Endothelial cell of umbilical vein (primary cell): ENCODE measurements at regions not wholly inside any gene's neighbourhood (a gene's known extent, or its start where the extent isn't known, plus 50 kb on each side); places are given as distances from the start of the nearest gene placed in this dataset.

Experiments
- BruUV-seq: library from RNA; stranded (reverse); fragments of 400-500 nt; replicated peaks from 2 replicates; lab custom pipeline; 2021; lab: Mats Ljungman, UMichigan
- CTCF ChIA-PET: fragments of 300-600, 350-600 bp; sonication (Branson Sonifier 250); formaldehyde crosslinking; loops from one replicate; lab custom pipeline; 2021; ENCODE audit warnings: antibody characterized with exemption, inconsistent platforms; lab: Charles Lee
- POLR2A ChIA-PET: fragments of 300-600, 350-600 bp; sonication (Branson Sonifier 250); formaldehyde crosslinking; loops from one replicate; lab custom pipeline; 2021; ENCODE audit warnings: antibody characterized with exemption, inconsistent platforms; lab: Charles Lee
- DNase-seq: peaks from one replicate; pipeline ENCODE4 v3.0.0-alpha.2; 2011; ENCODE audit warnings: low read depth, low spot score
- FAIRE-seq: peaks from 2 replicates; lab custom pipeline; 2011; peaks lifted over from hg19 to GRCh38; lab: Jason Lieb, UNC
- H2AFZ ChIP-seq: 2 replicates; pipeline ENCODE4 v1.6.0; 2012; ENCODE audit warnings: low read depth, low read length, control low read depth, inconsistent platforms
- H3K27ac ChIP-seq: 2 replicates; pipeline ENCODE4 v1.5.1; 2011; ENCODE audit warnings: low read depth, mild to moderate bottlenecking, control low read depth, low read length, moderate library complexity; ENCODE audit not compliant: insufficient read depth
- H3K27me3 ChIP-seq, 2 experiments: 2 replicates each; pipeline versions ENCODE4 v1.6.0 to v1.6.1; 2011; ENCODE audit warnings: low read length in 2 of 2, mixed read lengths in 1 of 2; ENCODE audit not compliant: control insufficient read depth in 2 of 2, insufficient read depth in 2 of 2
- H3K36me3 ChIP-seq, 2 experiments: 2 replicates in 1 of 2; 3 replicates in 1 of 2; pipeline ENCODE4 v1.5.1; 2011; ENCODE audit warnings: low read length in 2 of 2, mild to moderate bottlenecking in 1 of 2, moderate library complexity in 1 of 2; ENCODE audit not compliant: control insufficient read depth in 2 of 2, insufficient read depth in 2 of 2; ENCODE audit errors: extremely low read depth in 1 of 2
- H3K4me1 ChIP-seq: 3 replicates; pipeline ENCODE4 v1.5.1; 2011; ENCODE audit warnings: mild to moderate bottlenecking, low read length; ENCODE audit not compliant: control insufficient read depth, insufficient read depth; ENCODE audit errors: extremely low read depth
- H3K4me2 ChIP-seq: 2 replicates; pipeline ENCODE4 v1.6.1; 2011; ENCODE audit warnings: low read length, control low read depth, mixed read lengths; ENCODE audit not compliant: insufficient read depth
- H3K4me3 ChIP-seq, 3 experiments: fragments of 200-600 bp in 1 of 3; sonication (generic), shearing (Covaris generic) in 1 of 3; replicated peaks in 1 of 3; 2 replicates each; pipeline ENCODE4 v1.5.1; 2011 to 2016; ENCODE audit warnings: control low read depth in 3 of 3, low read length in 3 of 3, mild to moderate bottlenecking in 2 of 3, inconsistent platforms in 1 of 3, low read depth in 1 of 3, moderate library complexity in 1 of 3; ENCODE audit not compliant: insufficient read depth in 1 of 3
- H3K79me2 ChIP-seq: 2 replicates; pipeline ENCODE4 v1.6.0; 2012; ENCODE audit warnings: low read length, inconsistent platforms; ENCODE audit not compliant: control insufficient read depth, insufficient read depth
- H3K9ac ChIP-seq: replicated peaks from 2 replicates; pipeline ENCODE3; 2011; ENCODE audit warnings: low read length, control low read depth; ENCODE audit not compliant: insufficient read depth; ENCODE audit errors: extremely low read depth
- H3K9me1 ChIP-seq: replicated peaks from 3 replicates; pipeline ENCODE4 v1.6.0; 2011; ENCODE audit warnings: mild to moderate bottlenecking, low read length; ENCODE audit not compliant: control insufficient read depth, insufficient read depth; ENCODE audit errors: extremely low read depth
- H3K9me3 ChIP-seq: replicated peaks from 2 replicates; pipeline ENCODE4 v1.5.1; 2012; ENCODE audit warnings: low read length, inconsistent platforms; ENCODE audit not compliant: control insufficient read depth, insufficient read depth
- H4K20me1 ChIP-seq: replicated peaks from 2 replicates; pipeline ENCODE3; 2011; ENCODE audit warnings: mild to moderate bottlenecking, low read length; ENCODE audit not compliant: control insufficient read depth, insufficient read depth; ENCODE audit errors: extremely low read depth
- CTCF ChIP-seq, 2 donors: IDR thresholded peaks; 1 replicate in 1 of 2; 2 replicates in 1 of 2; pipeline ENCODE4 v1.5.1; 2011; ENCODE audit warnings: low read length in 2 of 2, mild to moderate bottlenecking in 2 of 2, moderate library complexity in 2 of 2, control low read depth in 1 of 2, inconsistent platforms in 1 of 2, low read depth in 1 of 2; ENCODE audit not compliant: insufficient read depth in 1 of 2; ENCODE audit errors: extremely low read depth in 1 of 2
- FOS ChIP-seq: IDR thresholded peaks from 2 replicates; pipeline ENCODE4 v1.6.1; 2011; ENCODE audit warnings: mild to moderate bottlenecking, low read length, moderate library complexity, borderline replicate concordance; ENCODE audit not compliant: insufficient read depth
- JUN ChIP-seq: IDR thresholded peaks from 2 replicates; pipeline ENCODE4 v1.6.1; 2011; ENCODE audit warnings: borderline replicate concordance, low read depth; ENCODE audit not compliant: insufficient read length, insufficient read depth
- MAX ChIP-seq: IDR thresholded peaks from 2 replicates; pipeline ENCODE4 v1.6.1; 2011; ENCODE audit not compliant: insufficient read depth, insufficient read length
- MYC ChIP-seq: IDR thresholded peaks from one replicate; pipeline ENCODE4 v1.6.1; 2011; ENCODE audit warnings: mild to moderate bottlenecking, low read depth, low read length
- POLR2A ChIP-seq: IDR thresholded peaks from 2 replicates; pipeline ENCODE4 v1.6.1; 2012; ENCODE audit warnings: low read depth, mild to moderate bottlenecking, control low read depth, low read length
- dilution Hi-C: fragments of 300-500 bp; cut with MboI; formaldehyde crosslinking; loops from one replicate; pipeline ENCODE4 v1.15.0; 2019; ENCODE audit warnings: low sequenced_read_pairs; ENCODE audit not compliant: extremely low pct_ligation_motif_present
- intact Hi-C: fragments of 100-400 bp; cut with micrococcal nuclease; formaldehyde crosslinking; loops from one replicate; pipeline ENCODE4 v1.10.0; 2022

GRCh38 chr15:47908486-47908885 is 191.2 kb downstream of the SEMA6D start:
- H3K4me3 ChIP-seq, result no peak overlapping the region
- no peak overlapping the region for H3K4me2 ChIP-seq
- intact Hi-C loops (no loop called here), dilution Hi-C loops (no loop called here)
- FAIRE-seq (no peak), DNase-seq (no peak)
- H2AFZ ChIP-seq, result no peak overlapping the region
- H3K9me3 ChIP-seq, result no peaks in the 10 kb centered on the region
- no peaks in the 10 kb centered on the region for H3K9me1 ChIP-seq
- no peaks in the 10 kb centered on the region for H4K20me1 ChIP-seq
- no peak for TF ChIP-seq CTCF (IDR thresholded peaks at IDR 0.05; ENCODE audit: extremely low read depth in 1 of 2, insufficient read depth in 1 of 2, low read depth in 1 of 2, low read length in 2 of 2)
- no peak for TF ChIP-seq JUN
- TF ChIP-seq POLR2A, result no peak
- no peak for TF ChIP-seq MYC
- no peak for TF ChIP-seq FOS
- ChIA-PET CTCF (interaction anchor here (1.5 kb wide), 1 partner anchor 197 kb away, joined by 3 read pairs; no protein-coding TSS in a partner anchor), POLR2A (no interaction called here)
- no peak overlapping the region for H3K27ac ChIP-seq
- BruUV-seq, result no TSS peak
- H3K4me1 ChIP-seq, result no peaks in the 10 kb centered on the region
- peaks cover 1 to 8% of the 10 kb centered on the region in 2 experiments for H3K27me3 ChIP-seq
- H3K36me3 ChIP-seq, result no peaks in the 10 kb centered on the region
- H3K79me2 ChIP-seq, result no peaks in the 10 kb centered on the region
- H3K9ac ChIP-seq, result no peak overlapping the region

GRCh38 chr15:47908950-47909670 is 191.8 kb downstream of the SEMA6D start:
- no peaks in the 10 kb centered on the region for H3K9me3 ChIP-seq
- H3K27ac ChIP-seq, result no peak overlapping the region
- no peaks in the 10 kb centered on the region for H3K79me2 ChIP-seq
- no peak overlapping the region for H3K9ac ChIP-seq
- TF ChIP-seq MYC, result no peak
- TF ChIP-seq CTCF (IDR thresholded peaks at IDR 0.05; ENCODE audit: extremely low read depth in 1 of 2, insufficient read depth in 1 of 2, low read depth in 1 of 2, low read length in 2 of 2), result no peak
- no peak for TF ChIP-seq MAX
- TF ChIP-seq POLR2A, result no peak
- DNase-seq, result no peak
- no peaks in the 10 kb centered on the region for H4K20me1 ChIP-seq
- no peaks in the 10 kb centered on the region for H3K36me3 ChIP-seq
- ChIA-PET CTCF (interaction anchor here (1.5 kb wide), 1 partner anchor 197 kb away, joined by 3 read pairs; no protein-coding TSS in a partner anchor), POLR2A (no interaction called here)
- BruUV-seq, result no TSS peak
- H3K9me1 ChIP-seq, result no peaks in the 10 kb centered on the region
- H3K4me3 ChIP-seq, result no peak overlapping the region
- FAIRE-seq, result no peak
- intact Hi-C loops (no loop called here), dilution Hi-C loops (no loop called here)
- H3K27me3 ChIP-seq, result peaks cover 1 to 8% of the 10 kb centered on the region in 2 experiments
- no peaks in the 10 kb centered on the region for H3K4me1 ChIP-seq
- H3K4me2 ChIP-seq, result no peak overlapping the region
- H2AFZ ChIP-seq, result no peak overlapping the region
